H9 (cell line): ENCODE measurements at regions not wholly inside any gene's neighbourhood (a gene's known extent, or its start where the extent isn't known, plus 50 kb on each side); places are given as distances from the start of the nearest gene placed in this dataset.

Experiments
- DNase-seq: peaks from one replicate; pipeline ENCODE4 v3.0.0-alpha.2; 2017
- H2AFZ ChIP-seq: one replicate; pipeline ENCODE4 v1.6.1; 2013; ENCODE audit warnings: mild to moderate bottlenecking, low read length, control low read depth, moderate library complexity
- H2AK5ac ChIP-seq: 2 replicates; pipeline ENCODE4 v1.6.1; 2013; ENCODE audit warnings: low read length, control low read depth, mixed read lengths; ENCODE audit not compliant: insufficient read length
- H2BK120ac ChIP-seq: one replicate; pipeline ENCODE4 v1.6.1; 2013; ENCODE audit warnings: low read depth, mild to moderate bottlenecking, low read length, control low read depth, inconsistent platforms; ENCODE audit not compliant: poor library complexity, severe bottlenecking
- H2BK12ac ChIP-seq: 2 replicates; pipeline ENCODE4 v1.6.1; 2013; ENCODE audit warnings: low read length, control low read depth, mixed read lengths, low read depth; ENCODE audit not compliant: insufficient read length
- H2BK15ac ChIP-seq: 2 replicates; pipeline ENCODE4 v1.6.1; 2013; ENCODE audit warnings: low read depth, low read length, control low read depth
- H2BK20ac ChIP-seq: one replicate; pipeline ENCODE4 v1.6.1; 2013; ENCODE audit warnings: low read depth, mild to moderate bottlenecking, low read length, control low read depth, inconsistent platforms; ENCODE audit not compliant: poor library complexity, severe bottlenecking
- H2BK5ac ChIP-seq: 2 replicates; pipeline ENCODE4 v1.6.1; 2013; ENCODE audit warnings: low read length, control low read depth, mixed read lengths; ENCODE audit not compliant: insufficient read length
- H3K14ac ChIP-seq: 2 replicates; pipeline ENCODE4 v1.6.1; 2013; ENCODE audit warnings: low read length, control low read depth; ENCODE audit not compliant: insufficient read depth
- H3K18ac ChIP-seq: 2 replicates; pipeline ENCODE4 v1.6.1; 2013; ENCODE audit warnings: low read depth, mild to moderate bottlenecking, mixed read lengths, low read length, control low read depth; ENCODE audit not compliant: insufficient read length
- H3K23ac ChIP-seq: 2 replicates; pipeline ENCODE4 v1.6.1; 2013; ENCODE audit warnings: low read length, control low read depth, mixed read lengths, low read depth; ENCODE audit not compliant: insufficient read length
- H3K23me2 ChIP-seq: 2 replicates; pipeline ENCODE4 v1.6.1; 2013; ENCODE audit warnings: low read depth, mild to moderate bottlenecking, mixed read lengths, low read length, control low read depth; ENCODE audit not compliant: insufficient read length, poor library complexity, severe bottlenecking
- H3K27ac ChIP-seq: 2 replicates; pipeline ENCODE4 v1.5.1; 2013; ENCODE audit warnings: low read length, control low read depth, mixed read lengths, low read depth; ENCODE audit not compliant: insufficient read length
- H3K27me3 ChIP-seq: 2 replicates; pipeline ENCODE4 v1.6.1; 2013; ENCODE audit warnings: low read length, control low read depth, inconsistent platforms; ENCODE audit not compliant: insufficient read depth
- H3K4ac ChIP-seq: 2 replicates; pipeline ENCODE4 v1.6.1; 2013; ENCODE audit warnings: low read depth, mild to moderate bottlenecking, control low read depth, inconsistent platforms, low read length, moderate library complexity
- H3K4me1 ChIP-seq: 2 replicates; pipeline ENCODE4 v1.6.1; 2013; ENCODE audit warnings: low read length, control low read depth, inconsistent platforms; ENCODE audit not compliant: insufficient read depth
- H3K4me2 ChIP-seq: 2 replicates; pipeline ENCODE4 v1.6.1; 2013; ENCODE audit warnings: low read length, control low read depth, mixed read lengths; ENCODE audit not compliant: insufficient read length, insufficient read depth
- H3K56ac ChIP-seq: 2 replicates; pipeline ENCODE4 v1.6.1; 2013; ENCODE audit warnings: low read depth, mild to moderate bottlenecking, mixed read lengths, low read length, control low read depth; ENCODE audit not compliant: insufficient read length
- H3K79me1 ChIP-seq: 2 replicates; pipeline ENCODE4 v1.6.1; 2013; ENCODE audit warnings: low read depth, mild to moderate bottlenecking, moderate library complexity, low read length, control low read depth, inconsistent platforms; ENCODE audit not compliant: insufficient read depth, poor library complexity, severe bottlenecking
- H3K79me2 ChIP-seq: 2 replicates; pipeline ENCODE4 v1.6.1; 2013; ENCODE audit warnings: low read length, control low read depth, inconsistent platforms; ENCODE audit not compliant: insufficient read depth
- H3K9ac ChIP-seq: 2 replicates; pipeline ENCODE4 v1.6.1; 2013; ENCODE audit warnings: low read length, control low read depth, mixed read lengths; ENCODE audit not compliant: insufficient read length; ENCODE audit errors: extremely low read depth
- H3K9me3 ChIP-seq: one replicate; pipeline ENCODE4 v1.6.1; 2013; ENCODE audit warnings: low read depth, low read length, inconsistent platforms; ENCODE audit not compliant: control insufficient read depth
- H3T11ph ChIP-seq: one replicate; pipeline ENCODE4 v1.6.1; 2013; ENCODE audit warnings: mild to moderate bottlenecking, low read length, control low read depth, inconsistent platforms
- H4K20me1 ChIP-seq: one replicate; pipeline ENCODE4 v1.6.1; 2013; ENCODE audit not compliant: control insufficient read depth, insufficient read length, insufficient read depth
- H4K5ac ChIP-seq: 2 replicates; pipeline ENCODE4 v1.6.1; 2013; ENCODE audit warnings: low read depth, mild to moderate bottlenecking, mixed read lengths, low read length, control low read depth; ENCODE audit not compliant: insufficient read length
- H4K8ac ChIP-seq: replicated peaks from 2 replicates; pipeline ENCODE4 v1.6.1; 2013; ENCODE audit warnings: low read length, control low read depth, mixed read lengths, low read depth; ENCODE audit not compliant: insufficient read length
- H4K91ac ChIP-seq: 2 replicates; pipeline ENCODE4 v1.6.1; 2013; ENCODE audit warnings: low read depth, mild to moderate bottlenecking, moderate library complexity, mixed read lengths, low read length, control low read depth; ENCODE audit not compliant: insufficient read length
- H3K27ac Mint-ChIP-seq, 3 experiments: 2 replicates in 2 of 3; 3 replicates in 1 of 3; pipeline ENCODE4 v1.8.0; 2020 to 2021; ENCODE audit warnings: mixed read lengths in 3 of 3, mild to moderate bottlenecking in 1 of 3, moderate library complexity in 1 of 3
- H3K27me3 Mint-ChIP-seq: 2 replicates; pipeline ENCODE4 v1.8.0; 2021; ENCODE audit warnings: low read depth, mild to moderate bottlenecking, moderate library complexity, mixed read lengths
- H3K36me3 Mint-ChIP-seq, 3 experiments: 2 replicates in 2 of 3; 3 replicates in 1 of 3; pipeline ENCODE4 v1.8.0; 2020 to 2021; ENCODE audit warnings: low read depth in 3 of 3, mixed read lengths in 3 of 3; ENCODE audit not compliant: insufficient read depth in 1 of 3
- H3K4me1 Mint-ChIP-seq, 2 experiments: 2 replicates each; pipeline ENCODE4 v1.8.0; 2020; ENCODE audit warnings: mixed read lengths in 2 of 2
- H3K4me3 Mint-ChIP-seq, 2 experiments: 2 replicates in 1 of 2; 3 replicates in 1 of 2; pipeline ENCODE4 v1.8.0; 2020 to 2021; ENCODE audit warnings: mild to moderate bottlenecking in 2 of 2, mixed read lengths in 2 of 2, moderate library complexity in 1 of 2
- H3K9me3 Mint-ChIP-seq, 2 experiments: 2 replicates in 1 of 2; 3 replicates in 1 of 2; pipeline ENCODE4 v1.8.0; 2020; ENCODE audit warnings: mild to moderate bottlenecking in 2 of 2, mixed read lengths in 2 of 2, moderate library complexity in 1 of 2
- WGBS: extraction: QIAGEN DNeasy Blood & Tissue Kit; methylation state at CpG from one replicate; pipeline ENCODE4 v1.1.7; 2013; ENCODE audit warnings: missing lambda C conversion rate, low lambda C conversion rate, mixed read lengths; ENCODE audit not compliant: insufficient read length; ENCODE audit errors: extremely low coverage; 5-methylcytosine and 5-hydroxymethylcytosine counted together
- TF ChIP-seq, protein P1 (sequence below): fragments of 200-600 bp; sonication (generic); conservative IDR thresholded peaks from 3 replicates; pipeline ENCODE4 v1.8.0; 2021; ENCODE audit warnings: antibody characterized with exemption, mild to moderate bottlenecking

DNA sequence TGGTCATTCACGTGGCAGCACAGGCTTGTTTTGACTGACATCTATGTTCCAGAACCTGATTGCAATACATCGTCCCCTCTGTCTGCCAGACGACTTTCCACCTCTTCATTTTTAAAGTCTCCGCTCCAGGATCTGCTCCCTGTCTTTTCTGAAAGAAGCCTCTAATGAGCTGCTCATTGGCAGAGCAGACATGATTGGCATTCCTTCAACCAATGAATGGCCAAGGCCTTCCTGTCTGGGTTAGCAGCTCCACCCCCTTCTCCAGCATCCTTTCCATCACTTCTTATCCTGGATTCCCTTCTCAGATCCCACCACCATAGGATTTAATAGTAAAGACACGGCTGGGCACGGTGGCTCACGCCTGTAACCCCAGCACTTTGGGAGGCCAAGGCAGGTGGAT lies 202.7 kb upstream of the KLF3 start:
- Mint-ChIP-seq H3K9me3 (no peaks in the 10 kb centered on the region), H3K4me1 (peaks cover 0 to 4% of the 10 kb centered on the region in 2 experiments; a peak in 1 of 4 replicates), H3K4me3 (no peak overlapping the region), H3K36me3 (peaks cover 0 to 4% (median under 1%) of the 10 kb centered on the region in 3 experiments; a peak in 3 of 7 replicates), H3K27me3 (peaks cover 2% of the 10 kb centered on the region; the same call in 1 of the 2 replicates), H3K27ac (no peak overlapping the region)
- Histone ChIP-seq H4K5ac (no peak overlapping the region), H3K27me3 (no peaks in the 10 kb centered on the region), H4K20me1 (no peaks in the 10 kb centered on the region), H3K23me2 (no peaks in the 10 kb centered on the region), H3K79me2 (no peaks in the 10 kb centered on the region), H3K4me2 (no peak overlapping the region), H3K27ac (no peak overlapping the region), H4K91ac (no peak overlapping the region), H2BK20ac (no peak overlapping the region), H2AFZ (no peak overlapping the region), H3K9ac (no peak overlapping the region), H3K23ac (no peak overlapping the region), H3K4ac (no peak overlapping the region), H3T11ph (no peak overlapping the region), H2BK15ac (no peak overlapping the region), H3K56ac (no peak overlapping the region), H2BK12ac (no peak overlapping the region), H3K14ac (no peak overlapping the region), H3K4me1 (no peaks in the 10 kb centered on the region), H3K9me3 (no peaks in the 10 kb centered on the region), H3K79me1 (no peaks in the 10 kb centered on the region), H2BK120ac (no peak overlapping the region), H3K18ac (no peak overlapping the region), H4K8ac (no peak overlapping the region), H2BK5ac (no peak overlapping the region), H2AK5ac (no peak overlapping the region)
- no peak for DNase-seq
- WGBS: no CpG with 5 or more reads among the region's 7 CpGs
- TF ChIP-seq, protein P1, sequence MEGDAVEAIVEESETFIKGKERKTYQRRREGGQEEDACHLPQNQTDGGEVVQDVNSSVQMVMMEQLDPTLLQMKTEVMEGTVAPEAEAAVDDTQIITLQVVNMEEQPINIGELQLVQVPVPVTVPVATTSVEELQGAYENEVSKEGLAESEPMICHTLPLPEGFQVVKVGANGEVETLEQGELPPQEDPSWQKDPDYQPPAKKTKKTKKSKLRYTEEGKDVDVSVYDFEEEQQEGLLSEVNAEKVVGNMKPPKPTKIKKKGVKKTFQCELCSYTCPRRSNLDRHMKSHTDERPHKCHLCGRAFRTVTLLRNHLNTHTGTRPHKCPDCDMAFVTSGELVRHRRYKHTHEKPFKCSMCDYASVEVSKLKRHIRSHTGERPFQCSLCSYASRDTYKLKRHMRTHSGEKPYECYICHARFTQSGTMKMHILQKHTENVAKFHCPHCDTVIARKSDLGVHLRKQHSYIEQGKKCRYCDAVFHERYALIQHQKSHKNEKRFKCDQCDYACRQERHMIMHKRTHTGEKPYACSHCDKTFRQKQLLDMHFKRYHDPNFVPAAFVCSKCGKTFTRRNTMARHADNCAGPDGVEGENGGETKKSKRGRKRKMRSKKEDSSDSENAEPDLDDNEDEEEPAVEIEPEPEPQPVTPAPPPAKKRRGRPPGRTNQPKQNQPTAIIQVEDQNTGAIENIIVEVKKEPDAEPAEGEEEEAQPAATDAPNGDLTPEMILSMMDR: no peak
